PC-9 (cell line): ENCODE measurements at regions not wholly inside any gene's neighbourhood (a gene's known extent, or its start where the extent isn't known, plus 50 kb on each side); places are given as distances from the start of the nearest gene placed in this dataset.

Source experiments
- EZH2 ChIP-seq: fragments of 200-600 bp; sonication (generic); IDR thresholded peaks from 2 replicates; pipeline ENCODE4 v1.8.0; 2017; ENCODE audit warnings: antibody characterized with exemption, low read depth
- TF ChIP-seq, protein P1 (sequence below): fragments of 200-600 bp; sonication (generic); conservative IDR thresholded peaks from 2 replicates; pipeline ENCODE4 v1.6.1; 2017; ENCODE audit warnings: mixed run types, antibody characterized with exemption, mild to moderate bottlenecking, moderate library complexity

GRCh38 chr4:127379499-127379898 is 253.3 kb upstream of the INTU start:
- TF ChIP-seq, protein P1, sequence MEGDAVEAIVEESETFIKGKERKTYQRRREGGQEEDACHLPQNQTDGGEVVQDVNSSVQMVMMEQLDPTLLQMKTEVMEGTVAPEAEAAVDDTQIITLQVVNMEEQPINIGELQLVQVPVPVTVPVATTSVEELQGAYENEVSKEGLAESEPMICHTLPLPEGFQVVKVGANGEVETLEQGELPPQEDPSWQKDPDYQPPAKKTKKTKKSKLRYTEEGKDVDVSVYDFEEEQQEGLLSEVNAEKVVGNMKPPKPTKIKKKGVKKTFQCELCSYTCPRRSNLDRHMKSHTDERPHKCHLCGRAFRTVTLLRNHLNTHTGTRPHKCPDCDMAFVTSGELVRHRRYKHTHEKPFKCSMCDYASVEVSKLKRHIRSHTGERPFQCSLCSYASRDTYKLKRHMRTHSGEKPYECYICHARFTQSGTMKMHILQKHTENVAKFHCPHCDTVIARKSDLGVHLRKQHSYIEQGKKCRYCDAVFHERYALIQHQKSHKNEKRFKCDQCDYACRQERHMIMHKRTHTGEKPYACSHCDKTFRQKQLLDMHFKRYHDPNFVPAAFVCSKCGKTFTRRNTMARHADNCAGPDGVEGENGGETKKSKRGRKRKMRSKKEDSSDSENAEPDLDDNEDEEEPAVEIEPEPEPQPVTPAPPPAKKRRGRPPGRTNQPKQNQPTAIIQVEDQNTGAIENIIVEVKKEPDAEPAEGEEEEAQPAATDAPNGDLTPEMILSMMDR = no peak
- no peak for TF ChIP-seq EZH2
